ENCODE measurements at regions not wholly inside any gene's neighbourhood (a gene's known extent, or its start where the extent isn't known, plus 50 kb on each side); places are given as distances from the start of the nearest gene placed in this dataset.

DNA sequence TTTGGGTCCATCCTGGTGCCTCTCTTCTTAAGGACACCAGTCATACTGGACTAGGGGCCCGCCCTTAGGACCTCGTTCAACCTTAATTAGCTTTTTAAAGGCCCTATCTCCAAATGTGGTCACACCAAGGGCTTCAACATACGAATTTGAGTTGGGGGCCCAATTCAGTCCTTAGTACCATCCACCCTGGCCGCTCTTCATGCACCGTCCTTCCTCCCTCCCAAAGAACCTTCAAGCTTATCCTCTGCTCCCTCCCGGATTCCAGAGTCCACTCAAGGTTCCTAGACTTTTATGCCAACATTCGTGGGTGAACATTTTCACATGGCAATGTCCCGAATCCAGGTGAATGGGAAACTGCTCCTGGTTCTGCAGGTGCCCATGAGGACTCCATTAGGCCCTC, 201.3 kb upstream of the IGF1R start:
- no peak for TF ChIP-seq POLR2A (IDR thresholded peaks at IDR 0.05)
- TF ChIP-seq, protein P1, sequence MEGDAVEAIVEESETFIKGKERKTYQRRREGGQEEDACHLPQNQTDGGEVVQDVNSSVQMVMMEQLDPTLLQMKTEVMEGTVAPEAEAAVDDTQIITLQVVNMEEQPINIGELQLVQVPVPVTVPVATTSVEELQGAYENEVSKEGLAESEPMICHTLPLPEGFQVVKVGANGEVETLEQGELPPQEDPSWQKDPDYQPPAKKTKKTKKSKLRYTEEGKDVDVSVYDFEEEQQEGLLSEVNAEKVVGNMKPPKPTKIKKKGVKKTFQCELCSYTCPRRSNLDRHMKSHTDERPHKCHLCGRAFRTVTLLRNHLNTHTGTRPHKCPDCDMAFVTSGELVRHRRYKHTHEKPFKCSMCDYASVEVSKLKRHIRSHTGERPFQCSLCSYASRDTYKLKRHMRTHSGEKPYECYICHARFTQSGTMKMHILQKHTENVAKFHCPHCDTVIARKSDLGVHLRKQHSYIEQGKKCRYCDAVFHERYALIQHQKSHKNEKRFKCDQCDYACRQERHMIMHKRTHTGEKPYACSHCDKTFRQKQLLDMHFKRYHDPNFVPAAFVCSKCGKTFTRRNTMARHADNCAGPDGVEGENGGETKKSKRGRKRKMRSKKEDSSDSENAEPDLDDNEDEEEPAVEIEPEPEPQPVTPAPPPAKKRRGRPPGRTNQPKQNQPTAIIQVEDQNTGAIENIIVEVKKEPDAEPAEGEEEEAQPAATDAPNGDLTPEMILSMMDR (IDR thresholded peaks at IDR 0.05) = no peak
- TF ChIP-seq EP300 (IDR thresholded peaks at IDR 0.05; ENCODE audit: low read depth) = no peak
